ENCODE measurements at regions not wholly inside any gene's neighbourhood (a gene's known extent, or its start where the extent isn't known, plus 50 kb on each side); places are given as distances from the start of the nearest gene placed in this dataset.

DNA sequence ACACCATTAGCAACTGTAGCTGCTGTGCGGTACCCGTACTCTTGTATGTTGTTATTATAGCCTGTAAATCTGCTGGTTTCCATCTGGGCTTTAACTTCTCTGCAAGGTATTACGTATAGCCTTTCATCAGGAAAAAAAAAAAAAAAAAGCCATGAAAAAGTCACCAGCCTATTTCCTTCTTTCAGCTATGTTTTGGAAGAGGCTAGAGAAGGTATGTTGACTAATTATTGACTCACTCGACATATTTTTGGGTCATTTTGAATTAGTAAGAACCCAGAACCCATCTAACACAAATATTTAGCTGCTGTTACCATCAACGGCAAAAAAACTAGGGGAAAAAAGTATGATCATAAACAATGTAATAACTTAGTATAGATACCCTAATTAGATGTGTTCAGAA lies 1395.6 kb downstream of the SUCLG1 start:
- ChIA-PET POLR2A (no interaction called here), CTCF (no interaction called here)
- Histone ChIP-seq H3K4me3 (ENCODE audit: low read depth, low read length) (no peak overlapping the region), H3K36me3 (ENCODE audit: control insufficient read depth in 2 of 2, insufficient read depth in 1 of 2, low read length in 2 of 2) (no peaks in the 10 kb centered on the region), H3K9me3 (ENCODE audit: control insufficient read depth, insufficient read depth, low read depth, low read length) (no peaks in the 10 kb centered on the region), H3K27ac (ENCODE audit: extremely low read depth, low read depth, low read length) (no peak overlapping the region), H3K4me1 (ENCODE audit: control insufficient read depth, insufficient read depth, low read length) (no peaks in the 10 kb centered on the region)
- no peak for TF ChIP-seq ZNF776 (tag by site-specific recombination; IDR thresholded peaks at IDR 0.05; ENCODE audit: borderline replicate concordance)
- no peak for TF ChIP-seq PRDM1 (tag by site-specific recombination; IDR thresholded peaks at IDR 0.05)
- no peak for TF ChIP-seq ZNF433 (tag by site-specific recombination; IDR thresholded peaks at IDR 0.05; ENCODE audit: low read depth)
- TF ChIP-seq ZNF140 (tag by site-specific recombination; IDR thresholded peaks at IDR 0.05): no peak
- TF ChIP-seq ZFP41 (tag by site-specific recombination; IDR thresholded peaks at IDR 0.05; ENCODE audit: borderline replicate concordance): no peak
- TF ChIP-seq ZNF654 (tag by site-specific recombination; IDR thresholded peaks at IDR 0.05; ENCODE audit: low read depth): no peak
- TF ChIP-seq ZBTB26 (tag by site-specific recombination; optimal IDR thresholded peaks at IDR 0.05): no peak

- no peak overlapping the region for H3K4me3 ChIP-seq (ENCODE audit: low read depth, low read length)
- ChIA-PET CTCF (no interaction called here), POLR2A (no interaction called here)
- H3K9me3 ChIP-seq (ENCODE audit: control insufficient read depth, insufficient read depth, low read depth, low read length): no peaks in the 10 kb centered on the region
- no peaks in the 10 kb centered on the region for H3K4me1 ChIP-seq (ENCODE audit: control insufficient read depth, insufficient read depth, low read length)
- no peak for TF ChIP-seq ZNF514 (tag by site-specific recombination; IDR thresholded peaks at IDR 0.05)
- TF ChIP-seq BCL11B (tag by site-specific recombination; IDR thresholded peaks at IDR 0.05; ENCODE audit: low read depth): no peak
- TF ChIP-seq GLI4 (tag by site-specific recombination; IDR thresholded peaks at IDR 0.05): no peak
- TF ChIP-seq ZNF280C (tag by site-specific recombination; IDR thresholded peaks at IDR 0.05): no peak
- TF ChIP-seq HOXD13 (CRISPR knock-in tag; IDR thresholded peaks at IDR 0.05; ENCODE audit: borderline replicate concordance): no peak
- no peak for TF ChIP-seq HIC1 (tag by site-specific recombination; IDR thresholded peaks at IDR 0.05)
- TF ChIP-seq ZNF549 (tag by site-specific recombination; IDR thresholded peaks at IDR 0.05): no peak
- no peak for TF ChIP-seq ZNF660 (tag by site-specific recombination; IDR thresholded peaks at IDR 0.05)
- no peak for TF ChIP-seq ZNF768 (tag by site-specific recombination; IDR thresholded peaks at IDR 0.05)
- TF ChIP-seq ZNF302 (tag by site-specific recombination; IDR thresholded peaks at IDR 0.05; ENCODE audit: low read depth): no peak
- TF ChIP-seq ZNF112 (tag by site-specific recombination; IDR thresholded peaks at IDR 0.05): no peak
- no peak for TF ChIP-seq ZNF140 (tag by site-specific recombination; IDR thresholded peaks at IDR 0.05)
- no peak for TF ChIP-seq HOXC10 (CRISPR knock-in tag; IDR thresholded peaks at IDR 0.05)
- H3K36me3 ChIP-seq (ENCODE audit: control insufficient read depth in 2 of 2, insufficient read depth in 1 of 2, low read length in 2 of 2): no peaks in the 10 kb centered on the region
- H3K27ac ChIP-seq (ENCODE audit: extremely low read depth, low read depth, low read length): no peak overlapping the region
These were observed 1400.4 kb downstream of the SUCLG1 start for GRCh38 chr2:83058683-83059082.

Data from HEK293 (cell line).